Neural cell (in vitro differentiated cells): ENCODE measurements at regions not wholly inside any gene's neighbourhood (a gene's known extent, or its start where the extent isn't known, plus 50 kb on each side); places are given as distances from the start of the nearest gene placed in this dataset.

Experiments
- H2AFZ ChIP-seq: fragments of 200-600, 300-800 bp; sonication (generic), shearing (Covaris generic); 2 replicates; pipeline ENCODE4 v1.6.0; 2014; ENCODE audit warnings: low read depth, mild to moderate bottlenecking, antibody characterized with exemption, low read length, moderate library complexity
- H3F3A ChIP-seq: fragments of 200-600 bp; shearing (Covaris generic); 2 replicates; pipeline ENCODE4 v1.6.1; 2016; ENCODE audit warnings: mild to moderate bottlenecking, moderate library complexity, mixed read lengths, antibody characterized with exemption, low read length; ENCODE audit not compliant: insufficient read depth, poor library complexity, severe bottlenecking
- H3K27ac ChIP-seq: fragments of 200-600, 300-800 bp; sonication (generic), shearing (Covaris generic); 2 replicates; pipeline ENCODE4 v1.5.1; 2014; ENCODE audit warnings: mild to moderate bottlenecking, low read length, moderate library complexity
- H3K27me3 ChIP-seq: fragments of 300-800, 200-600 bp; sonication (generic), shearing (Covaris generic); 2 replicates; pipeline ENCODE4 v1.6.0; 2014; ENCODE audit warnings: mild to moderate bottlenecking, low read depth, low read length, moderate library complexity; ENCODE audit not compliant: insufficient read depth
- H3K36me3 ChIP-seq: fragments of 300-800, 200-600 bp; sonication (generic), shearing (Covaris generic); 2 replicates; pipeline ENCODE4 v1.5.1; 2014; ENCODE audit warnings: mild to moderate bottlenecking, antibody characterized with exemption, low read length, moderate library complexity; ENCODE audit not compliant: insufficient read depth
- H3K4me2 ChIP-seq: fragments of 300-800, 200-600 bp; sonication (generic), shearing (Covaris generic); 2 replicates; pipeline ENCODE4 v1.6.0; 2014; ENCODE audit warnings: mild to moderate bottlenecking, low read length
- H3K4me3 ChIP-seq: fragments of 300-800, 200-600 bp; sonication (generic), shearing (Covaris generic); 2 replicates; pipeline ENCODE4 v1.5.1; 2014; ENCODE audit warnings: mild to moderate bottlenecking, low read length, moderate library complexity
- H3K79me2 ChIP-seq: fragments of 200-600 bp; shearing (Covaris generic); replicated peaks from 2 replicates; pipeline ENCODE4 v1.6.0; 2014; ENCODE audit warnings: mild to moderate bottlenecking, low read length, moderate library complexity; ENCODE audit not compliant: insufficient read depth
- H3K9ac ChIP-seq: fragments of 300-800, 200-600 bp; sonication (generic), shearing (Covaris generic); 2 replicates; pipeline ENCODE4 v1.6.1; 2016; ENCODE audit warnings: mild to moderate bottlenecking, low read length, mixed read lengths
- H3K9me2 ChIP-seq: fragments of 200-600 bp; shearing (Covaris generic); 2 replicates; pipeline ENCODE4 v1.6.1; 2016; ENCODE audit warnings: mild to moderate bottlenecking, low read length, mixed read lengths; ENCODE audit not compliant: insufficient read depth
- H3K9me3 ChIP-seq: fragments of 200-600, 300-800 bp; sonication (generic), shearing (Covaris generic); 2 replicates; pipeline ENCODE4 v1.6.1; 2016; ENCODE audit warnings: mild to moderate bottlenecking, mixed run types, low read length, moderate library complexity, mixed read lengths
- H4K20me1 ChIP-seq: fragments of 200-600 bp; shearing (Covaris generic); 2 replicates; pipeline ENCODE4 v1.6.1; 2016; ENCODE audit warnings: mild to moderate bottlenecking, mixed run types; ENCODE audit not compliant: insufficient read depth
- CTCF ChIP-seq: fragments of 450-650 bp; IDR thresholded peaks from 2 replicates; pipeline ENCODE4 v1.5.1; 2014; ENCODE audit warnings: antibody characterized with exemption, mild to moderate bottlenecking, moderate library complexity; ENCODE audit not compliant: poor library complexity, severe bottlenecking
- EP300 ChIP-seq: fragments of 450-650 bp; conservative IDR thresholded peaks from 2 replicates; pipeline ENCODE4 v1.6.1; 2014; ENCODE audit warnings: antibody characterized with exemption, mild to moderate bottlenecking, moderate library complexity; ENCODE audit not compliant: poor library complexity, severe bottlenecking
- EZH2 ChIP-seq: fragments of 200-600, 300-800 bp; shearing (Covaris generic), sonication (generic); IDR thresholded peaks from 2 replicates; pipeline ENCODE4 v1.6.1; 2014; ENCODE audit warnings: antibody characterized with exemption, low read length, borderline replicate concordance, mild to moderate bottlenecking; ENCODE audit not compliant: insufficient read depth, poor library complexity, severe bottlenecking
- MXI1 ChIP-seq: fragments of 450-650 bp; conservative IDR thresholded peaks from 2 replicates; pipeline ENCODE4 v1.6.1; 2014; ENCODE audit warnings: antibody characterized with exemption, mild to moderate bottlenecking; ENCODE audit not compliant: poor library complexity, severe bottlenecking
- POLR2AphosphoS5 ChIP-seq: IDR thresholded peaks from 2 replicates; pipeline ENCODE4 v1.6.1; 2012
- RAD21 ChIP-seq: fragments of 450-650 bp; conservative IDR thresholded peaks from 2 replicates; pipeline ENCODE4 v1.6.1; 2014; ENCODE audit warnings: antibody characterized with exemption, mild to moderate bottlenecking, moderate library complexity
- SMC3 ChIP-seq: fragments of 450-650 bp; conservative IDR thresholded peaks from 2 replicates; pipeline ENCODE4 v1.6.1; 2014; ENCODE audit warnings: antibody characterized with exemption, mild to moderate bottlenecking, moderate library complexity; ENCODE audit not compliant: poor library complexity
- TAF1 ChIP-seq: IDR thresholded peaks from 2 replicates; pipeline ENCODE4 v1.6.1; 2012; ENCODE audit warnings: low read depth
- TF ChIP-seq, protein P1 (sequence below): IDR thresholded peaks from 2 replicates; pipeline ENCODE4 v1.6.1; 2012; ENCODE audit warnings: borderline replicate concordance

GRCh38 chr15:81056304-81056703, 55.6 kb downstream of the TLNRD1 start:
- Histone ChIP-seq H3K79me2 (no peaks in the 10 kb centered on the region), H4K20me1 (no peaks in the 10 kb centered on the region), H3K27me3 (no peaks in the 10 kb centered on the region), H3K9ac (no peak overlapping the region), H3K9me3 (no peaks in the 10 kb centered on the region), H3K4me2 (no peak overlapping the region), H3K4me3 (no peak overlapping the region), H3K36me3 (no peaks in the 10 kb centered on the region), H3K27ac (no peak overlapping the region), H2AFZ (no peak overlapping the region), H3F3A (no peaks in the 10 kb centered on the region), H3K9me2 (no peaks in the 10 kb centered on the region)
- no peak for TF ChIP-seq SMC3
- TF ChIP-seq EZH2 = no peak
- TF ChIP-seq, protein P1, sequence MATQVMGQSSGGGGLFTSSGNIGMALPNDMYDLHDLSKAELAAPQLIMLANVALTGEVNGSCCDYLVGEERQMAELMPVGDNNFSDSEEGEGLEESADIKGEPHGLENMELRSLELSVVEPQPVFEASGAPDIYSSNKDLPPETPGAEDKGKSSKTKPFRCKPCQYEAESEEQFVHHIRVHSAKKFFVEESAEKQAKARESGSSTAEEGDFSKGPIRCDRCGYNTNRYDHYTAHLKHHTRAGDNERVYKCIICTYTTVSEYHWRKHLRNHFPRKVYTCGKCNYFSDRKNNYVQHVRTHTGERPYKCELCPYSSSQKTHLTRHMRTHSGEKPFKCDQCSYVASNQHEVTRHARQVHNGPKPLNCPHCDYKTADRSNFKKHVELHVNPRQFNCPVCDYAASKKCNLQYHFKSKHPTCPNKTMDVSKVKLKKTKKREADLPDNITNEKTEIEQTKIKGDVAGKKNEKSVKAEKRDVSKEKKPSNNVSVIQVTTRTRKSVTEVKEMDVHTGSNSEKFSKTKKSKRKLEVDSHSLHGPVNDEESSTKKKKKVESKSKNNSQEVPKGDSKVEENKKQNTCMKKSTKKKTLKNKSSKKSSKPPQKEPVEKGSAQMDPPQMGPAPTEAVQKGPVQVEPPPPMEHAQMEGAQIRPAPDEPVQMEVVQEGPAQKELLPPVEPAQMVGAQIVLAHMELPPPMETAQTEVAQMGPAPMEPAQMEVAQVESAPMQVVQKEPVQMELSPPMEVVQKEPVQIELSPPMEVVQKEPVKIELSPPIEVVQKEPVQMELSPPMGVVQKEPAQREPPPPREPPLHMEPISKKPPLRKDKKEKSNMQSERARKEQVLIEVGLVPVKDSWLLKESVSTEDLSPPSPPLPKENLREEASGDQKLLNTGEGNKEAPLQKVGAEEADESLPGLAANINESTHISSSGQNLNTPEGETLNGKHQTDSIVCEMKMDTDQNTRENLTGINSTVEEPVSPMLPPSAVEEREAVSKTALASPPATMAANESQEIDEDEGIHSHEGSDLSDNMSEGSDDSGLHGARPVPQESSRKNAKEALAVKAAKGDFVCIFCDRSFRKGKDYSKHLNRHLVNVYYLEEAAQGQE = no peak
- no peak for TF ChIP-seq CTCF
- no peak for TF ChIP-seq POLR2AphosphoS5
- no peak for TF ChIP-seq RAD21
- no peak for TF ChIP-seq TAF1
- no peak for TF ChIP-seq MXI1
- TF ChIP-seq EP300 = no peak

DNA sequence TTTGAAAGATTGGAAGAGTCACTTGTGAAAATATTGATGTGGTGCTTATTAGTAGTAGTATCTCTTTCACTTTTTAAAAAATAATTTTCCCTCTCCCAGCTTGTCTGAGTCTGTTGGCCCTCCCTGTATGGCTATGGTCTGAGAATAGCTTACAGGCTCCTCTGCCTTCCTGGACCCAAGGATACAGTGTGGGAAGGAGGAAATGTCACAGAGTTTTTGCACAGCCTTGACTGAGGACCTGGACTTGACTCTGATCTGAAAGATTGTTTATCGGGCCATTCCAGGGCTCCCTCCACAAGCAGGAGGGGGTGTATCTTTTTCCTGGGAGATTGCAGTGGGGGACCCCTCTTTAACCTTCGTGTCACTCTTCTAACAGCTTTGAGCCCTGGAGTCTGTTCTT, 59.7 kb downstream of the TLNRD1 start:
- no peak overlapping the region for H3K9ac ChIP-seq

More for the DNA sequence above, 59.7 kb downstream of the TLNRD1 start:
- Histone ChIP-seq H3K4me3 (no peak overlapping the region), H3F3A (no peaks in the 10 kb centered on the region), H3K79me2 (no peaks in the 10 kb centered on the region), H2AFZ (no peak overlapping the region), H4K20me1 (no peaks in the 10 kb centered on the region), H3K9me3 (no peaks in the 10 kb centered on the region), H3K9me2 (no peaks in the 10 kb centered on the region), H3K36me3 (no peaks in the 10 kb centered on the region), H3K27me3 (no peaks in the 10 kb centered on the region), H3K27ac (no peak overlapping the region), H3K4me2 (no peak overlapping the region)
- TF ChIP-seq EP300 (no peak), SMC3 (no peak), EZH2 (no peak), RAD21 (no peak), TAF1 (no peak), MXI1 (no peak), POLR2AphosphoS5 (no peak), CTCF (no peak)
- TF ChIP-seq, protein P1 = no peak
